HG03103 (cell line): ENCODE measurements at regions not wholly inside any gene's neighbourhood (a gene's known extent, or its start where the extent isn't known, plus 50 kb on each side); places are given as distances from the start of the nearest gene placed in this dataset.

ENCODE experiments used
- ATAC-seq: cut with Tn5 transposase; IDR thresholded peaks from one replicate; pipeline ENCODE4 v1.9.1; 2021; ENCODE audit warnings: low read depth; ENCODE audit not compliant: unreplicated experiment

- ATAC-seq: no peak
Observed at GRCh38 chr6:139602577-139602976, 228.1 kb upstream of the CITED2 start.

- ATAC-seq: peak; percentile 97
Observed at GRCh38 chr6:139600919-139601475, 226.5 kb upstream of the CITED2 start.

GRCh38 chr6:139600343-139600742, 225.9 kb upstream of the CITED2 start:
- no peak for ATAC-seq

- ATAC-seq: no peak
Observed at GRCh38 chr6:139597771-139598755, 223.6 kb upstream of the CITED2 start.

DNA sequence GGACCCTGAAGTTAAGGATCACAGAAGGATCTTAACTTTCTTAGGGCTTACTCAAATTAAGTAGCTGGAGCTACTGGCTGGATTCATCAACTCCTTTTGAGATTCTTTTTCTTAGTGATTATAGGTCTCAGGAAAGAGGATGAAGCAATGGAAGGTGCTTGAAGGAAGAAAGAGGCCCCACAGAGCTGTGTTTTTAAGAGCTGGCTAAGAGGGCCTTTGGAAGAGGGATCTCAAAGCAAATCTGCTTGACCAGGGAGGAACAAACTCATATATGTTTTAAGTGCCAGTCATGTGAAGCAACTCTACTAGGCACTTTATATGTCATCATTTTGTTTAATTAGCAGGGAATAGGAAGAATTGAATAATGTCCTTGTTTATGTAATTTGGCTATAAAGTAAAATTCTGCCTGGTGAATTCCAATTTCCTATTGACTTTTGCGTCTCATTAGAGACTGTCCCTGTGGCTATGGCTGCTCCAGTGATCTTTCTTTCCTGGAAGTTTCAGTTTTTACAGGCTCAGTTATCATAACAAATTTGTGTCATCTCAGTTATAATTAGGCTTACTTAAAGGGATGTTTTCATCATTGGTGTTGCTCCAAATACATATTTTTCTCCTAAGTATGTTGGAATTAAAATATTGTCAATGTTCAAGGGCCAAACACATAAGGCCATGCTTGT, 222.8 kb upstream of the CITED2 start:
- ATAC-seq: no peak

DNA sequence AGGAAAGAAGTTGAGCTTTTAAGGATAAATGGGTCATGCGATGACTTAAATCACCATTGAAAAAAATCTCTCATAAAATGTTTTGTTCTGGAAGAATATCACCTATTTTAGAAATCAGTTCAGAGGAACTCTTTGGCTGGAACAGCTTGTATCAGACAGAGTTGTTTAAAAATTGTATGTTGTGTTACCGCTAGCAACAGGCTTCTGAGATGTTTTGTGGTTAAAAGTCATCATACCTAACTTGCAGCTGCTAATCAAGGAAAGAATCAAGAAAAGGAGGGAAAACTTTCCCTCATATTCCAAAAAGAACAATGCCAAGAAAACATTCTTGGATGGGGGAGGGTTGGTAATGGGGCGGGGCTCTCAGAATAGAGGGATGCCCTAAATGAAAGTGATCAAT, 220.7 kb upstream of the CITED2 start:
- no peak for ATAC-seq

GRCh38 chr6:139594333-139594965, 220.0 kb upstream of the CITED2 start:
- ATAC-seq: no peak

GRCh38 chr6:139593081-139593480, 218.6 kb upstream of the CITED2 start:
- ATAC-seq: no peak

GRCh38 chr6:139592011-139592410, 217.6 kb upstream of the CITED2 start:
- no peak for ATAC-seq

- no peak for ATAC-seq
Observed at GRCh38 chr6:139591075-139591865, 216.8 kb upstream of the CITED2 start.

DNA sequence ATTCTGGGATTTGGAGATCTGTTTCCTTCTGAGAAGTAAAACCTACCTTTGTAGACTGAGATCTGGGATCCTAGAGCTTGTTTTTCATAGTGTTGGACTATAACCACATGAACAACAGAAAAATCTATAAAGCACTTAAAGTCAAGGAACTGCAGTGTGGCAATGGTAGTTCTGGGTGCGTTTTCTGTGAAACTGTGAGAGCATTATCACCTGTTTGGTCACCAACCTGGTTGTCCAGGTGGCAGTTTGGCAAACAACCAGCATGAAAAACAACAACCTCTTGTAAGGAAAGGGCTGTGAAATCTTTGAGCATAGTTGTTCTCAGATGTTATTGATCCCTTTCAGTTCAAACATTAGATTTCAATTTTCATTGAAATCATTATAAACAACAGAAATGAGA, 215.8 kb upstream of the CITED2 start:
- no peak for ATAC-seq

DNA sequence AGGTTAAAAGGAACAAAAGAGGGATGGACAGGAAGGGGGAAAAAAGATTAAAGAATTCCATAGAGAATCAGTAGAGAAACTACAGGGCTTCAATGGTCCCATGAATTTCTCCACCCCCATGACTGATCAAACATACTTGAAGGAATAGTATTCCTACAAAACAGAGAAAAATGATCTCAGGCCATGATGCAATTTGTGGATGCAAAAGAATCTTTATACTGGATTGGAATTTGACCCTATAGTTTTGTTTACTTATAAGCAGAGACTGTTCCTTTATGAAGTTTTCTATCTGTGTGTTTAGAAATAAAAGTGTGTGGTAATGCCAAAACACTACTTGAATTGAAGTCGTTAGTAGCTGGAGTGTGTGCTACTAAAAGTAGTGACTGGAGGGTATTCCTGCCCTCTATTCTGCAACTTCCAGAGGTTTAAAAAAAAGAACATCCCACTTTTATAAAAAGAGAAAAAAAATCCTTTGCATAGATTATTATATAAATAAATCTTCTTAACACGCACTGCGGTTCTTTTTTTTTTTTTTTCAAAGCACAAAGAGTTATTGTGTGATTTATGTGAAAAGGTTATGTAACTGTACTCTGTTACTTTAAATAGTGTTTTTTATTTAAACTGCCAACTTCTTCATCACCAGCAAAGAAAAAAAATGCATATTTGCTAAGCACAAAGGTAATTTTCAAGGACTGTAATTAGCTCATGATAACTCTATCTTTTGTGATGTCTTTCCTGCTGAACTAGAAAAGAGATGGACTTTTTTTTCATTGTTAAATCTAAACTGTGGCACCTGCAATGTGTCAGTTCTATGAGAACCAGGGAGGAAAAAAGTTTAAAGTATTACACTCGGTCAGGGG, 214.5 kb upstream of the CITED2 start:
- no peak for ATAC-seq

DNA sequence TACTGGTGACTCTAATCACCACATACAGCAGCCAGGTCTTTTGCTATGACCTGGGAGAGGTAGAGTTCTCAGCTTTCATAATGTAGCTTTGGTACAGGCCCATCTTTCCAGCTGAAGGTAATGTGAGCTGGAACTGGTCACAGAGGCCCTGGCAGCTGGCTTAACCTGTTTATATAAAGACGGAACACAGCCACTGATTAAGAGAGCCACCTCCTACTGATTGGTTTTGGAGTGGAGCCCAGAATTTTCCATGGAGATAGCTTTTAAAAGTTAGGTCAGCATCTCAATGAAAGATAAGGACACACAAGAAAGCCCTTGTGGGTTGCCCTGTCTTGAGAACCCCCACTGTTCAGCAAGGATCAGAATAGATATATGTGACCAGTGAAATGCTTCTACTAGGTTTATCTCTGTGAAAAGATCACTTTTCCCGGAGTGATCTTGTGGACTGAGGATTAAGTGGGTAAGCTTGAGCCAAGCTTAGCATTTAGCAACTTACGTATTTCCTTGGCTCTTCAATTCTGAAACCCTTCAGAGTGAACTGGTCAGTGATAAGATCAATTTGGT, 213.7 kb upstream of the CITED2 start:
- no peak for ATAC-seq

DNA sequence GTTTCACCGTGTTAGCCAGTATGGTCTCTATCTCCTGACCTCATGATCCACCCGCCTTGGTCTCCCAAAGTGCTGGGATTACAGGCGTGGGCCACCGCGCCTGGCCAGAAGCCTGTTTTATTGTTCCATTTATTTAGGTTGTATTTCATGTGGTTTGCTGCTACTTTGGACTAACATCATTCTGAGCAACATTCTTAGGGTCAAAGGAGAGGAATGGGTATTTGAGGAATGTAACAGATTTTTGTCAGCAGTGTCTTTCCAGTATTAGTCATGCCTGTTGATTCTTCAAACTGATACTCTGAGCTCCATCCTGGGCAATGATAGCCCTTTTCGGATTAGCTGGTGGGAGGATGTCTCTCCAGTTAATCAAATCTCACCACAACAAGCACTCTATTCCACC, 213.0 kb upstream of the CITED2 start:
- ATAC-seq: no peak

GRCh38 chr6:139586273-139586672, 211.8 kb upstream of the CITED2 start:
- no peak for ATAC-seq

DNA sequence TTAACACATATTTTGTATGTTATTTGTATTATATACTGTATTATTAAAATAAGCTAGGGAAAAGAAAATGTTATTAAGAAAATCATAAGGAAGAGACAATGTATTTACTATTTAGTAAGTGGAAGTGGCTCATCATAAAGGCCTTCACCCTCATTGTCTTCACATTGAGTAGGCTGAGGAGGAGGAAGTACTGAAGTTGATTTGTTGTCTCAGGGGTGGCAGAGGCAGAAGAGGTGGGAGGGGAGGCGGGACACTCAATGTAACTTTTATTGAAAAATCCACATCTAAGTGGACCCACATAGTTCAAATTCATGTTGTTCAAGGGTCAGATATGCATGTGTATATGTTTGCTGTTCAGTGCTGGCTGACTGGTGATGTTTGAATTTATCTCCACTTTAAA, 210.2 kb upstream of the CITED2 start:
- ATAC-seq: no peak

DNA sequence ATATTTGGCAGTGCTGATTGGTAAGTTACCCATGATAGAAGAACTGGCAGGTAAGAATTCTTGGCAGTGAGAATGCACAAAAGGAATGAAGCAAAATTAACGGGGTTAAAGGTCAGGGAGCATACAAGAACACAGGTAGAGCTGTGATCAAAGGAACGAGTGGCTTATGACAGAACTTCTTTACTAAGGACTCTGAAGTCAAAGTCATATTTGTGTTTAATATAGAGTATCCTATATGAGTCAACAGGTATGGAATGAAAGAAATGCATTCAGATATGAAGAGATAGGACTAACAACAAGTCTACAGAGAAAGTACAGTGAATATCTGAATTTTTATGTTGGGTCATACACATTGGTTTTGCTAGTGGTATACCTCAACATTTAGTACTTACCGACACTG, 209.0 kb upstream of the CITED2 start:
- no peak for ATAC-seq

- ATAC-seq: no peak
Observed at GRCh38 chr6:139582956-139583355, 208.5 kb upstream of the CITED2 start.

DNA sequence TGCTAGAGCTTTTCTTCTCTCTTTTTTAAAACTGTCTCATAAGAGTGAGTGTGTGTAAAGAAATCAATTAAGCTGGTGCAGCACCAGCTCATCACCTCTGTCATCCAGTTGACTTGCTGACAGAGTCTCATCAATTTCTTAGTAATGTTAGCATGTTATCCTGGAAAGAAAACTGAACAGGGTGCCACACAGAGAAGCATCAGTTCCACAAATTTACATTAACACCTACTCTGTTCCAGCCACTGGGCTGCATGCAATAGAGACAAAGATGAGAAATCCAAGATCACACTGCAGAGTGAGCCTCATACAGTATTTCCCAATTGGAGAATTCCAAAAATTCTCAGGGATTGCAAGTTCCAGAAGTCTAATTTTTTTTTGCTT, 207.0 kb upstream of the CITED2 start:
- ATAC-seq: no peak
